CD4-positive, alpha-beta T cell treated with Interleukin-4 for 4 hours (primary cell): ENCODE measurements at regions not wholly inside any gene's neighbourhood (a gene's known extent, or its start where the extent isn't known, plus 50 kb on each side); places are given as distances from the start of the nearest gene placed in this dataset.
"Not testable (repeated sequence)": the region's sequence is repeated elsewhere in the genome, so short reads cannot be mapped to it uniquely, and the experiment has no call there.

Source experiments
- DNase-seq: peaks from one replicate; pipeline ENCODE4 v3.0.0-alpha.2; 2020

GRCh38 chr9:78383130-78383529 is 86.2 kb downstream of the PSAT1 start:
- DNase-seq = no peak

- DNase-seq = no peak
Observed at GRCh38 chr9:78386348-78386747, 89.4 kb downstream of the PSAT1 start.

DNA sequence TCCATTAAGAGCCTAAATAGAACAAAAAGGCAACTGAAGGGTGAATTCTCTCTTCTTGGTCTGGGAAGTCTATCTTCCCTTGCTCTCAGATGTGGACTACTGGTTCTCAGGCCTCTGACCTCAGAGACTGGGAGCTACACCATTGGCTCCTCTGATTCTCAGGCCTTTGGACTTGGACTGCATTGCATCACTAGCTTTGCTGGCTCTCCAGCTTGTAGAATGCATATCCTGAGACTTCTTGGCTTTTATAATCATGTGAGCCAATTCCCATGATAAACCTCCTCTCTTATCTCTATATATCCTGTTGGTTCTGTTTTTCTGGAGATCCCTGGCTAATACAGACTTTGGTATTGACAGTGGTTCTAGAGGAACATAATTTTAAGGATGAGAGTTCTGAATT is 89.8 kb downstream of the PSAT1 start:
- no peak for DNase-seq

DNA sequence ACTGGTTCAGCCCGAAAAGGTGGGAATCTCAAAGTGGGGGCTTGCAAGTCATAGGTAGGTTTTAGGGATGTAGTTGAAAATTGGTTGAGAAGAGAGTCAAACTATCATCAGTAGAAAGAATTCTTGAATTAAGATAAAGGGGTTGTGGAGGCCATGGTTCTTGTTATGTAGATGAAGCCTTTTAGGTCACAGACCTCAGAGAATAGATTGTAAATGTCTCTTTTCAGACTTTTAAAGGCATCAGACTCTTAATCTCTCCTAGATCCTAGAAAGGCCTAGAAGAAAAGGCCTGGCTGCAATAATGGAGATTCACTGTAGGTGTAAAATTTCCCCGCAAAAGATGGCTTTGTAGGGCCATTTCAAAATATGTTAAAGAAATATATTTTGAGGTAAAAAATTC is 96.4 kb downstream of the PSAT1 start:
- no peak for DNase-seq

GRCh38 chr9:78393932-78394331 is 97.0 kb downstream of the PSAT1 start:
- DNase-seq = no peak

DNA sequence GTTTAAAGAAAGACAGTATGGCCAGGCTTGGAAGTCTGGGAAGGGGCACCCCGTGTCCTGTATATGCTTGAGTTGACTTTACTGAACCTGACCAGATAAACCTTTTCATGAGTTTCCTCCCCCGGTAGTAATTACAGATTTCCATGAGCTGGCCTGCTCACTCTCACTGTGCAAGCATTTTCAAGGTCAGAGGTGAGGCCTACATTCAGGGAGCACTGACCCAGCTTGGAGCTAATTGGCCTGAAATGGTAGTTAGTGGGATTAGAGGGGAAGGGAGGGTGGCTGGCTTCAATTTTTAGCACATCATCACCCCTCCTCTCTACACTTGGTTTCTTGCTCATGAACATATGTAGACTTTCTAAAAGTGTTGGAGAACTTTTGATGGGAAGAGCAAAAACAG is 99.2 kb downstream of the PSAT1 start:
- no peak for DNase-seq

GRCh38 chr9:78397045-78397444 is 100.1 kb downstream of the PSAT1 start:
- DNase-seq = no peak

DNA sequence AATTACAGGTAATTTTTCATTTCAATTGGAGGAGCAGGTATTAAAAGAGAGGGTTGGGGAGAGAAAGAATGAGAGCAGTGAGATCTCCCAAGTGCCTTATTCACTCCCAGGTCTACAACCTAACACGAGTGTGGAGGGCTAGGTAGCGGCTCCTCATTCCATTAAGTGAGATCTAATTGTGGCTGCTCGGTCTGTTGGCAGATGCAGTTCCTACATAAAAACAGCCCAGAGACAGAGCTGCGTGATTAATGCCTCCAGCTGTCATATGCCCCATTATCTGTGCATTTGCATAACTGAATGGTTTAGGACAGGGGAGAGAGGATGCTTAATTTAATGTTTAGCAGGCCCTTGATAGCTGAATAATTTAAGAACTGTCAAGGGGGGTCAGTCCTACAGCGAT is 100.5 kb downstream of the PSAT1 start:
- no peak for DNase-seq

DNA sequence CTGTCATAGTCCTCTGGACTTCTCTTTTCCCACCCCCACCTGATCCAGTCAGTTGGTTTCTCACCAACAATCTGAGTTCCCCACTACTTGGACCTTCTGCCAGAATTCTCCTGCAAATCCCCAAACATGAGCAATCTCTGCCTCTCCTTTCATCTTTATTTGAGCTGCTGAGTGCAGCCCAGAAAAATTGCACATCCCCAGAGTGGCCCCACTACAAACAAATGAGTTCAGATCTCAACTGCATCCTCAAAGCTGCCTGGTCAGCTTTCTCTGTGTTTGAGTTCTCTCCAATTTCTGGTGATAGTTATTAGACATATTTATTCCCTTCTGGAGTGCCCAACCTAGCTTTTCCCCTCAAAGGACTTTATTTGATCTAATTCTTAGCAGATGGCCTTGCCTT is 102.2 kb downstream of the PSAT1 start:
- no peak for DNase-seq

- DNase-seq = no peak
Observed at GRCh38 chr9:78400496-78400895, 103.6 kb downstream of the PSAT1 start.

GRCh38 chr9:78405461-78405860 is 108.5 kb downstream of the PSAT1 start:
- no peak for DNase-seq

GRCh38 chr9:78406146-78406545 is 109.2 kb downstream of the PSAT1 start:
- DNase-seq = no peak

DNA sequence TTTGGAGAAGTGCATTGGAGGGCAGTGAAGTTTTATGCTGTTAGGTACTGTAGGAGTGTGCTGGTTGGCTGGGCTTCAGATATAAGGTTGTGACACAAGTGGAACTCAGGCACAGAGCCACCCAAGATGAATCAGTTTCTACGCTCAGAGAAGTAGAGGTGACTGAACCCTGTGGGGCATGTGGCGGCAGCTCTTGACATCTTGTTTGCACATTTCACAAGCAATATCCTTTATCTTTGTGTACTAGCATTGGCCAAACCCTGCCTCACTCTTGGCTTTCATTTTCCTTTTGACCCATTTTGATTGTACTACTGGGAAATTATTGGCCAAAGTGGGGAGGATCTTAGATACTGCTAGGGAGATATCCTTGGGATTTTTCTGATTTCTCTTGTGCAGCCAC is 110.0 kb downstream of the PSAT1 start:
- no peak for DNase-seq

DNA sequence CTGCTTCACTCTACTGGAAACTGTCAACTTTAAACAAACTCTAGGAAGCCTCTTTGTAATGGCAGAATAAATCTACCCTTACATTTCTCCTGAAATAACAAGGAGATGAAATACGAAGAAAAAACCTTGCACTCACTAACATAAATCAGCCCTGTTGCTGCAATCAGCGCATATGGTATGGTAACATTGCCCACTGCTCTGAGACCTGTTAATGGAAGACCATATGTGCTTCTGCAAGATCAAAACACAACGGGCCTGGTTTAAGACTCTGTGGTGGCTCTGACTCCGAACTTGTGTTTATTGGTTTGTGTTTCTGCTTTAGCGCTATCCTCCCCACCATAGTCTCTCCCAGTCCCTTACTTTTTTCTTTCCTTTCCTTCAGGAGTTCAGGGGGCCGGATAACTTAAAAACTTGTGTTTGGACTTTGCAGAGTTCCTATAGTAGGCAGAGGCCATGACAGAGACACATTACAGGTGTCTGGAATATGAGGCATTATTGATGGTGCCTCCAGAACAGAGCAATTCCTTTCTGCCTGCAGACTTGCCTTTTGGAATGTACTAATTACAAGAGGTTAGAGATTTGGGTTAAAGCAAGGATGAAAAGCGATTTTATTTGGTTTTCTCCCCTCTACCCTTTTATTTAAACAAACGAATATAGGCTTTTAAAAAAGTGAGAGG is 110.8 kb downstream of the PSAT1 start:
- DNase-seq = no peak

GRCh38 chr9:78408388-78408787 is 111.5 kb downstream of the PSAT1 start:
- no peak for DNase-seq

DNA sequence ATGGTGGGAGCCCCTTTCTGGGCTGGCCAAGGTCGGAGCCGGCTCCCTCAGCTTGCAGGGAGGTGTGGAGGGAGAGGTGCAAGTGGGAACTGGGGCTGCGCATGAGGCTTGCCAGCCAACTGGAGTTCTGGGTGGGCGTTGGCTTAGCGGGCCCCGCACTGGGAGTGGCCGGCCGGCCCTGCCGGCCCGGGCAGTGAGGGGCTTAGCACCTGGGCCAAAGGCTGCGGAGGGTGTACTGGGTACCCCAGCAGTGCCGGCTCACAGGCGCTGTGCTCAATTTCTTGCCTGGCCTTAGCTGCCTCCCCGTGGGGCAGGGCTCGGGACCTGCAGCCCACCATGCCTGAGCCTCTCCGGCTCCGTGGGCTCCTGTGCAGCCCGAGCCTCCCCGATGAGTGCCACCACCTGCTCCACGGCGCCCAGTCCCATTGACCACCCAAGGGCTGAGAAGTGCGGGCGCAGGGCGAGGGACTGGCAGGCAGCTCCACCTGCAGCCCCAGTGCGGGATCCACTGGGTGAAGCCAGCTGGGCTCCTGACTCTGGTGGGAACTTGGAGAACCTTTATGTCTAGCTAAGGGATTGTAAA is 113.1 kb downstream of the PSAT1 start:
- not testable (repeated sequence) for DNase-seq

DNA sequence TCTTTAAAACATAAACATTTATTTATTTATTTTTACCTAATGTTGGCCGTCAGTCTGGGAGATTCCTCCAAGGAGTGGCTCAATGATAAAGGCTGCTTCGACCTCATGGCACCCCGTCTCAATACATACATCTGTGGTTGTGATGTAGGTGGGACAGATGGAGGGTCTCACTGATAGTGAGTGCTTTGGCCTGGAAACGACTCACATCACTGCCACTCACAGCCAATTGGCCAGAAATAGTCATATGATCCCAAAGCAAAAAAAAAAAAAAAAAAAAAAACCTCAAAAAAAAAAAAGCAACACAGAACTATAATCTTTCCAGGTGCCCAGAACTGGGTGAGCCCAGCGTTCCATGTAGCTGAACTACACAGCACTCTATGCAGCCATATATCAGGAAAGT is 125.4 kb downstream of the PSAT1 start:
- no peak for DNase-seq

- no peak for DNase-seq
Observed at GRCh38 chr9:78424299-78424698, 127.4 kb downstream of the PSAT1 start.

DNA sequence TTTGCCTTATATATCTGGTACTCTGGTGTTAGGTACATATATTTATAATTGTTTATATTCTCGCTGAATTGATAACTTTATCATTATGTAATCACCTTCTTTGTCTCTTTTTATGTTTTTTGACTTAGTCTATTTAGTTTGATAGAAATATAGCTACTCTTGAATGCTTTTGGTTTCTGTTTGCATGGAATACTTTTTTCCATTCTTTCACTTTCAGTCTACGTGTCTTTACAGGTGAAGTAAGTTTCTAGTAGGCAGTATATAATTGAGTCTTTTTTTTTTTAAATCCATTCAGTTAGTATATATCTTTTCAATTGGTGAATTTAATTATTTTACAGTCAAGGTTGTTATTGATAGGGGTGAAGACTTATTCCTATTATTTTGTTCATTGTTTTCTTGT is 131.7 kb downstream of the PSAT1 start:
- no peak for DNase-seq

DNA sequence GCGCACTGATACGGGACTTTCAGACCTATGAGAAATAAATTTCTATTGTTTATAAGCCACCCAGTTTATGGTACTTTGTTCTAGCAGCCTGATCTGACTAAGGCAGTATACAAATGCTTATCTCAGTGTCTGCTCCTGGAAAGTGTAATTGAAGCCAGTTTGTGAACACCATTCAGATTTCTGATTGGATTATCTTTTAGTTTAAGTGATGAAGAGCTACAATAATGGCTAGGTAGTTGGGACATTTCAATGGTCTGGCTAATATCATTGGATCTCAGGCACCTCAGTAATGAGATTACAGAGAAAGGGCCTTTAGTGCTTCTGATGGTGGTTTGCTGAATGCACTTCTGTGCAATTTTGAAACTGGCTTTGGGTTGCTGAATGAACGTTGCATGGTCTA is 133.5 kb downstream of the PSAT1 start:
- DNase-seq = no peak

- DNase-seq = not testable (repeated sequence)
Observed at GRCh38 chr9:78431039-78431438, 134.1 kb downstream of the PSAT1 start.

GRCh38 chr9:78436873-78437272 is 139.9 kb downstream of the PSAT1 start:
- no peak for DNase-seq

DNA sequence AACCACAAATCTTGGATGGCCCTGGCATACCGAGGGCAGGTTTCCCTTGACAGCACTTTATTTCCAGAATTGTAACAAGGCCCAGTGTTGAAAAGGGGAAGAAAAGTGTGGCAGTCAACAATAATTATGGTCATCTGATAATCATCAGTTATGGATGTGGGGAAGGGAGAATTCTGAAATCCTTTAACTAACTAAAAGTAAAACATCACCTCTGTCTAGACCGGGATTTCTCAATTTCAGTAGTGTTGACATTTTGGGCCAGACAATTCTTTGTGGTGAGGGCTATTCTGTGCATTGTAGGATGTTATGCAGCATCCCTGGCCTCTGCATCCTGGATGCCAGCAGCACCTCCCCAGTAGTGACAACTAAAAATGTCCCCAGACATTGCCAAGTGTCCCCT is 140.4 kb downstream of the PSAT1 start:
- no peak for DNase-seq

DNA sequence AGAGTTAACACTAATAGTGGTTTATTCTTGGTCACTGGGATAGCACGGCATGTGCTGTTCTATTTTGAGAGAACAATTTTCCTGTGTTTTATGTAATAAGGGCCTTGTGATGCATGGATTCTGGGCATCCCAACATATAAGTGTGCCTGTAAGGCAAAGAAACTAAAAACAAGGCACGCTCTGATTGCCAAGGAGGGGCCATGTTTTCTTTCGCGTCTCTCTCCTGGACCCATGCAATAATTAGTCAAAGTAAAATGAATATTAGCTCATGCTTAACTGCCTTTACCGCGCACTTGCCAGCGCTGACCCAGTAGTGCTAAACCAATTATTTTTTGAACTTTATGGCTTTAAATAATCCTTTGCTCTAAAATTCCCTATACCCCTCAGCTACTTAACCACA is 140.9 kb downstream of the PSAT1 start:
- DNase-seq = no peak

GRCh38 chr9:78438211-78438610 is 141.3 kb downstream of the PSAT1 start:
- no peak for DNase-seq
